ENCODE measurements at regions not wholly inside any gene's neighbourhood (a gene's known extent, or its start where the extent isn't known, plus 50 kb on each side); places are given as distances from the start of the nearest gene placed in this dataset.

DNA sequence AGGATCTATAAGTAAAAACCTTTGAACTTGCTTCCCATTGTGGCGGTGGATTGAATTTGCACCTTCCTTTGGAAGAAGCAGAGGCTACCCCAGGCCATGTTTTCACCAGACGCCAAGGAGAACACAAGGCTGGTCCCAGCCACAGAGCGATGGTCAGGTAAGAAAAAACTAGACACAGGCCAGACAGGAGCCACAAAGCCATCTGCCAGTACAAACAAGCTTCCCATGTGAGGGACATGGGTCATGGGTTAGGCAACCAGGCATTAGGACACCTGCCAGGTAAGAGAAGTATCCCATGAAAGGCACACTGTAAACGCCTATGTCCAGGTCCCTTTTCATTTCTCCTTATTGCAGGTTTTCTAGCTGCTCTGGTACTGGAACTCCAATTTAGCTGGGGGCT is 190.2 kb downstream of the KLF13 start:
- TF ChIP-seq NR2F1 (conservative IDR thresholded peaks at IDR 0.05) (no peak), CHD1 (IDR thresholded peaks at IDR 0.05; ENCODE audit: low read depth, low read length) (no peak), HDAC6 (IDR thresholded peaks at IDR 0.05; ENCODE audit: unreplicated experiment) (no peak), POLR2A (IDR thresholded peaks at IDR 0.05; ENCODE audit: low read depth, low read length) (no peak), TCF7 (IDR thresholded peaks at IDR 0.05; ENCODE audit: borderline replicate concordance) (no peak), BCLAF1 (IDR thresholded peaks at IDR 0.05) (no peak), ZSCAN29 (IDR thresholded peaks at IDR 0.05) (no peak), MTA3 (IDR thresholded peaks at IDR 0.05; ENCODE audit: borderline replicate concordance, low read length) (no peak), MXI1 (IDR thresholded peaks at IDR 0.05; ENCODE audit: low read depth, low read length) (no peak), NFYB (IDR thresholded peaks at IDR 0.05; ENCODE audit: insufficient read depth, low read depth, low read length) (no peak), EGR1 (IDR thresholded peaks at IDR 0.05; ENCODE audit: borderline replicate concordance in 1 of 2, low read depth in 2 of 2, low read length in 2 of 2) (no peak)
- TF ChIP-seq, protein P1, sequence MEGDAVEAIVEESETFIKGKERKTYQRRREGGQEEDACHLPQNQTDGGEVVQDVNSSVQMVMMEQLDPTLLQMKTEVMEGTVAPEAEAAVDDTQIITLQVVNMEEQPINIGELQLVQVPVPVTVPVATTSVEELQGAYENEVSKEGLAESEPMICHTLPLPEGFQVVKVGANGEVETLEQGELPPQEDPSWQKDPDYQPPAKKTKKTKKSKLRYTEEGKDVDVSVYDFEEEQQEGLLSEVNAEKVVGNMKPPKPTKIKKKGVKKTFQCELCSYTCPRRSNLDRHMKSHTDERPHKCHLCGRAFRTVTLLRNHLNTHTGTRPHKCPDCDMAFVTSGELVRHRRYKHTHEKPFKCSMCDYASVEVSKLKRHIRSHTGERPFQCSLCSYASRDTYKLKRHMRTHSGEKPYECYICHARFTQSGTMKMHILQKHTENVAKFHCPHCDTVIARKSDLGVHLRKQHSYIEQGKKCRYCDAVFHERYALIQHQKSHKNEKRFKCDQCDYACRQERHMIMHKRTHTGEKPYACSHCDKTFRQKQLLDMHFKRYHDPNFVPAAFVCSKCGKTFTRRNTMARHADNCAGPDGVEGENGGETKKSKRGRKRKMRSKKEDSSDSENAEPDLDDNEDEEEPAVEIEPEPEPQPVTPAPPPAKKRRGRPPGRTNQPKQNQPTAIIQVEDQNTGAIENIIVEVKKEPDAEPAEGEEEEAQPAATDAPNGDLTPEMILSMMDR (IDR thresholded peaks at IDR 0.05 in 2 of 3, conservative IDR thresholded peaks at IDR 0.05 in 1 of 3; ENCODE audit: control insufficient read depth in 2 of 3, extremely low read depth in 1 of 3, insufficient read depth in 1 of 3, low read depth in 3 of 3, low read length in 3 of 3) = no peak

Data from GM12878 (cell line).